Mammary epithelial cell (primary cell): ENCODE measurements at regions not wholly inside any gene's neighbourhood (a gene's known extent, or its start where the extent isn't known, plus 50 kb on each side); places are given as distances from the start of the nearest gene placed in this dataset.

Experiments used
- CTCF ChIP-seq, 2 donors: IDR thresholded peaks in 1 of 2; conservative IDR thresholded peaks in 1 of 2; 2 replicates each; pipeline ENCODE4 v1.5.1; 2011 to 2012; ENCODE audit warnings: inconsistent platforms in 2 of 2, low read length in 2 of 2, mild to moderate bottlenecking in 2 of 2, control low read depth in 1 of 2, low read depth in 1 of 2; ENCODE audit not compliant: insufficient read depth in 1 of 2; ENCODE audit errors: extremely low read depth in 1 of 2
- EZH2 ChIP-seq: IDR thresholded peaks from 2 replicates; pipeline ENCODE4 v1.6.1; 2012; ENCODE audit warnings: low read length, inconsistent platforms, borderline replicate concordance

- no peak for TF ChIP-seq CTCF (conservative IDR thresholded peaks at IDR 0.05 in 1 of 2, IDR thresholded peaks at IDR 0.05 in 1 of 2; ENCODE audit: extremely low read depth in 1 of 2, insufficient read depth in 1 of 2, low read depth in 1 of 2, low read length in 2 of 2)
- TF ChIP-seq EZH2: no peak
Observed at GRCh38 chr9:121556082-121556481, 56.4 kb upstream of the GGTA1 start.
